DOHH2 (cell line): ENCODE measurements at regions not wholly inside any gene's neighbourhood (a gene's known extent, or its start where the extent isn't known, plus 50 kb on each side); places are given as distances from the start of the nearest gene placed in this dataset.

ENCODE experiments used
- H3F3A ChIP-seq: fragments of 200-600 bp; sonication (generic), shearing (Covaris generic); 2 replicates; pipeline ENCODE4 v1.6.0; 2016; ENCODE audit warnings: antibody characterized with exemption, mild to moderate bottlenecking; ENCODE audit not compliant: control insufficient read depth, insufficient read depth
- H3K27ac ChIP-seq: fragments of 200-600 bp; sonication (generic); 2 replicates; pipeline ENCODE4 v1.5.1; 2014; ENCODE audit warnings: low read depth, mild to moderate bottlenecking, low read length, moderate library complexity
- H3K27me3 ChIP-seq: fragments of 200-600 bp; sonication (generic); 2 replicates; pipeline ENCODE4 v1.6.1; 2014; ENCODE audit warnings: mild to moderate bottlenecking, low read length, mixed read lengths; ENCODE audit not compliant: control insufficient read depth
- H3K36me3 ChIP-seq: fragments of 200-600 bp; sonication (generic); 2 replicates; pipeline ENCODE4 v1.6.1; 2014; ENCODE audit warnings: mild to moderate bottlenecking, low read length, moderate library complexity, mixed read lengths; ENCODE audit not compliant: control insufficient read depth
- H3K4me1 ChIP-seq: fragments of 200-600 bp; sonication (generic); 2 replicates; pipeline ENCODE4 v1.6.1; 2014; ENCODE audit warnings: mild to moderate bottlenecking, low read length, mixed read lengths; ENCODE audit not compliant: control insufficient read depth
- H3K4me2 ChIP-seq: fragments of 200-600 bp; sonication (generic); 2 replicates; pipeline ENCODE4 v1.6.0; 2014; ENCODE audit warnings: mild to moderate bottlenecking, low read length, moderate library complexity
- H3K4me3 ChIP-seq: fragments of 200-600 bp; sonication (generic); 2 replicates; pipeline ENCODE4 v1.5.1; 2014; ENCODE audit warnings: mild to moderate bottlenecking, low read length, mixed read lengths
- H3K79me2 ChIP-seq: fragments of 200-600 bp; sonication (generic); 2 replicates; pipeline ENCODE4 v1.6.1; 2014; ENCODE audit warnings: mild to moderate bottlenecking, low read length, mixed read lengths; ENCODE audit not compliant: control insufficient read depth
- H3K9me2 ChIP-seq: fragments of 200-600 bp; sonication (generic); replicated peaks from 2 replicates; pipeline ENCODE4 v1.6.1; 2014; ENCODE audit warnings: mild to moderate bottlenecking, low read length, mixed read lengths; ENCODE audit not compliant: control insufficient read depth
- H3K9me3 ChIP-seq: fragments of 200-600 bp; sonication (generic); 2 replicates; pipeline ENCODE4 v1.6.1; 2014; ENCODE audit warnings: antibody characterized with exemption, low read length, mixed read lengths; ENCODE audit not compliant: control insufficient read depth, insufficient read depth
- H4K20me1 ChIP-seq: fragments of 200-600 bp; sonication (generic); 2 replicates; pipeline ENCODE4 v1.6.0; 2014; ENCODE audit warnings: low read depth, mild to moderate bottlenecking, antibody characterized with exemption, low read length, moderate library complexity; ENCODE audit not compliant: control insufficient read depth, insufficient read depth
- CTCF ChIP-seq: fragments of 200-600 bp; sonication (generic); IDR thresholded peaks from one replicate; pipeline ENCODE4 v1.5.1; 2014; ENCODE audit warnings: antibody characterized with exemption, mild to moderate bottlenecking, low read depth, low read length; ENCODE audit not compliant: poor library complexity, severe bottlenecking
- EZH2phosphoT487 ChIP-seq: fragments of 200-600 bp; sonication (generic); IDR thresholded peaks from 2 replicates; pipeline ENCODE4 v1.6.1; 2017; ENCODE audit warnings: borderline replicate concordance, mild to moderate bottlenecking, antibody characterized with exemption, low read length, moderate library complexity, mixed read lengths

GRCh38 chr3:162641907-162642306 lies 1145.3 kb downstream of the OTOL1 start:
- H3K9me3 ChIP-seq = no peaks in the 10 kb centered on the region
- TF ChIP-seq EZH2phosphoT487 = no peak
- TF ChIP-seq CTCF = no peak
- no peak overlapping the region for H3K4me3 ChIP-seq
- H3K4me1 ChIP-seq = no peaks in the 10 kb centered on the region
- no peaks in the 10 kb centered on the region for H3K9me2 ChIP-seq
- H4K20me1 ChIP-seq = no peaks in the 10 kb centered on the region
- no peaks in the 10 kb centered on the region for H3K36me3 ChIP-seq
- no peak overlapping the region for H3K4me2 ChIP-seq
- no peaks in the 10 kb centered on the region for H3F3A ChIP-seq
- no peaks in the 10 kb centered on the region for H3K79me2 ChIP-seq
- H3K27ac ChIP-seq = no peak overlapping the region
- no peaks in the 10 kb centered on the region for H3K27me3 ChIP-seq

GRCh38 chr3:162643245-162643644 lies 1146.6 kb downstream of the OTOL1 start:
- H3K79me2 ChIP-seq = no peaks in the 10 kb centered on the region
- TF ChIP-seq CTCF = no peak
- no peak for TF ChIP-seq EZH2phosphoT487
- H3K27ac ChIP-seq = no peak overlapping the region
- no peaks in the 10 kb centered on the region for H3K4me1 ChIP-seq
- H3F3A ChIP-seq = no peaks in the 10 kb centered on the region
- no peaks in the 10 kb centered on the region; the same call in 1 of the 2 replicates for H3K9me3 ChIP-seq
- H3K9me2 ChIP-seq = no peaks in the 10 kb centered on the region
- no peak overlapping the region for H3K4me3 ChIP-seq
- no peak overlapping the region for H3K4me2 ChIP-seq
- H3K36me3 ChIP-seq = no peaks in the 10 kb centered on the region
- H3K27me3 ChIP-seq = no peaks in the 10 kb centered on the region
- H4K20me1 ChIP-seq = no peaks in the 10 kb centered on the region

GRCh38 chr3:162647321-162647720 lies 1150.7 kb downstream of the OTOL1 start:
- Histone ChIP-seq H3K4me1 (no peaks in the 10 kb centered on the region), H4K20me1 (no peaks in the 10 kb centered on the region), H3K4me2 (no peak overlapping the region), H3K9me3 (no peaks in the 10 kb centered on the region; the same call in 1 of the 2 replicates), H3K4me3 (no peak overlapping the region), H3F3A (no peaks in the 10 kb centered on the region), H3K79me2 (no peaks in the 10 kb centered on the region), H3K27me3 (no peaks in the 10 kb centered on the region), H3K36me3 (no peaks in the 10 kb centered on the region), H3K9me2 (no peaks in the 10 kb centered on the region), H3K27ac (no peak overlapping the region)
- TF ChIP-seq EZH2phosphoT487 (no peak), CTCF (no peak)

GRCh38 chr3:162658003-162658402 lies 1161.4 kb downstream of the OTOL1 start:
- no peak for TF ChIP-seq EZH2phosphoT487
- TF ChIP-seq CTCF = no peak
- H3K9me2 ChIP-seq = no peaks in the 10 kb centered on the region
- H3K9me3 ChIP-seq = peaks cover 4% of the 10 kb centered on the region; the same call in 1 of the 2 replicates
- no peaks in the 10 kb centered on the region for H3K79me2 ChIP-seq
- no peaks in the 10 kb centered on the region for H4K20me1 ChIP-seq
- no peaks in the 10 kb centered on the region for H3K36me3 ChIP-seq
- no peak overlapping the region for H3K4me2 ChIP-seq
- no peak overlapping the region for H3K27ac ChIP-seq
- no peaks in the 10 kb centered on the region for H3K4me1 ChIP-seq
- H3K27me3 ChIP-seq = no peaks in the 10 kb centered on the region
- H3F3A ChIP-seq = no peaks in the 10 kb centered on the region
- no peak overlapping the region for H3K4me3 ChIP-seq
